ENCODE measurements at regions not wholly inside any gene's neighbourhood (a gene's known extent, or its start where the extent isn't known, plus 50 kb on each side); places are given as distances from the start of the nearest gene placed in this dataset.

DNA sequence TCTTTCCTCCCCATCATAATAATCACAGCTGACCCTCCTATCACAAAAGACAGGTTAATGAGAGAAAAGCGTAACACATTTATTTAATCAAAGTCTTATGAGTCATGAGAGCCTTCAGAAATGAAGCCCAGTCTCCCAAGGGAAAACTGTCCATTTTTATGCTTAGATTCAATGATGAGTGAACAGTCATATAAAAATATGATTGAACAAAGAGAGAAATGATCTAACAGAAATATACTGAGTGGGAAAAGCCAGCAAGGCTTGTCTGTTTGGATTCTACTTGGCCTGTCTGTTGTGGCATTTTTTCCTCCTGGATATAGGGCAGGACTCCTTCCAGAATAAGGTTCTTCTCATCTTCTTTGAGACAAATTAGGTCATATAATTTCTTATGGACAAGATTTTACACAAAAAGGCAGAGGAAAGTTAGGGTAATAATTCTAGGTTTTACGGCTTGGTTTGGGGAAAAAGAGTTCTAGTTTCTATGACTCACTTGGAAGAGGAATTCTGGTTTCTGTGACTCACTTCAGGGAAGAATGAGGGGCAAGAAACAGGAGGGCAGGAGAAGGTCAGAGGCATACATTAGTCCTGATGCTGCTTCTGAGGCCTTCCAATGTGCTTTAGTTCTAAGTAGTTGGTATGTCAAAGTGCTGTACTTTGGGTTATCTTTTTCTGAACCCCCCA is 534.2 kb downstream of the ZIC1 start:
- no peak for TF ChIP-seq CTCF (IDR thresholded peaks at IDR 0.05; ENCODE audit: insufficient read depth, low read length)
- no peak overlapping the region for H3K4me3 ChIP-seq (ENCODE audit: low read depth, low read length)
- peak; percentile 90 for DNase-seq (ENCODE audit: low read depth)

GRCh38 chr3:147945968-147946519 is 536.9 kb downstream of the ZIC1 start:
- peak overlapping the region; percentile 47 for H3K4me3 ChIP-seq (ENCODE audit: low read depth, low read length)
- peak; percentile 94 for DNase-seq (ENCODE audit: low read depth)
- peak; percentile 93 for TF ChIP-seq CTCF (IDR thresholded peaks at IDR 0.05; ENCODE audit: insufficient read depth, low read length)

- no peak for TF ChIP-seq CTCF (IDR thresholded peaks at IDR 0.05; ENCODE audit: insufficient read depth, low read length)
- no peak for DNase-seq (ENCODE audit: low read depth)
Measured at GRCh38 chr3:147956615-147957014, 547.5 kb downstream of the ZIC1 start.

DNA sequence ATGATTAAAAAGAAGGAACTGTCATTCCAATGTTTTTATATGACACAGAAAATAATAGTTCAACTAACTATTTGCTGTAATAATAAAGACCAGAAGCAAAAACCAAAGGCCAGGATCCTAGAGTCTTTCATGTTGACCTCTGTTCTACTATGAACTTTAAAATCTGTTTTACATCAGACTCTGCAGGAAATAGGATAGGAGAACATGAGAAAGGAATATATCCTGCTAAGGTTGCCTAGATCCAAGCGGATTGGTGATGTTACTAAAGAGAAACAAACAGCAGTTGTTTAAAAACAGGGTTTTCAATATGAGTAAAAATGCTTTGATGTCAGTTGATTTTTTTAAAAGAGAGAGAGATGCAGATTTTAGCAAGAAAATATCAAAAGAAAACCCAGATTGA is 549.6 kb downstream of the ZIC1 start:
- no peak overlapping the region for H3K4me3 ChIP-seq (ENCODE audit: low read depth, low read length)
- no peak for DNase-seq (ENCODE audit: low read depth)
- no peak for TF ChIP-seq CTCF (IDR thresholded peaks at IDR 0.05; ENCODE audit: insufficient read depth, low read length)

More at GRCh38 chr3:147956615-147957014, 547.5 kb downstream of the ZIC1 start:
- H3K4me3 ChIP-seq (ENCODE audit: low read depth, low read length), result no peak overlapping the region

DNA sequence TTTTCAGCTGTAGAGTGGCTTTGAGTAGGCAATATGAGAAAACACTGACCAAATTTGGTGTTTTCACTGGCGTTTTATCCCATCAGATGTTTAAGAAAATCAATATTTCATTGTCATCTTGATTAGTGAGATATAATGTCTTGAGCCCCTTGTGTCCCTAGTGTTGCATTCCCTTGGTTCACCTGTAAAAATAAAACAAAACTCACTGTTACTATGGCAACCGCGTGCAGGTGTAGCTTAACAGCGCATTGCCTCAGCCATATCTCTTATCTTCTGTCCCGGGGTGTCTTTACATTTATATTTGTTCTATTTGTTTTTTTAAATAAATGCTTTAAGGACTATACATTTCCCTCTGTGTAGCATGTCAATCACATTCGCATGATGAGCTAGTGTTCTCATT is 551.6 kb downstream of the ZIC1 start:
- no peak for DNase-seq (ENCODE audit: low read depth)
- no peak overlapping the region for H3K4me3 ChIP-seq (ENCODE audit: low read depth, low read length)
- TF ChIP-seq CTCF (IDR thresholded peaks at IDR 0.05; ENCODE audit: insufficient read depth, low read length), result no peak

DNA sequence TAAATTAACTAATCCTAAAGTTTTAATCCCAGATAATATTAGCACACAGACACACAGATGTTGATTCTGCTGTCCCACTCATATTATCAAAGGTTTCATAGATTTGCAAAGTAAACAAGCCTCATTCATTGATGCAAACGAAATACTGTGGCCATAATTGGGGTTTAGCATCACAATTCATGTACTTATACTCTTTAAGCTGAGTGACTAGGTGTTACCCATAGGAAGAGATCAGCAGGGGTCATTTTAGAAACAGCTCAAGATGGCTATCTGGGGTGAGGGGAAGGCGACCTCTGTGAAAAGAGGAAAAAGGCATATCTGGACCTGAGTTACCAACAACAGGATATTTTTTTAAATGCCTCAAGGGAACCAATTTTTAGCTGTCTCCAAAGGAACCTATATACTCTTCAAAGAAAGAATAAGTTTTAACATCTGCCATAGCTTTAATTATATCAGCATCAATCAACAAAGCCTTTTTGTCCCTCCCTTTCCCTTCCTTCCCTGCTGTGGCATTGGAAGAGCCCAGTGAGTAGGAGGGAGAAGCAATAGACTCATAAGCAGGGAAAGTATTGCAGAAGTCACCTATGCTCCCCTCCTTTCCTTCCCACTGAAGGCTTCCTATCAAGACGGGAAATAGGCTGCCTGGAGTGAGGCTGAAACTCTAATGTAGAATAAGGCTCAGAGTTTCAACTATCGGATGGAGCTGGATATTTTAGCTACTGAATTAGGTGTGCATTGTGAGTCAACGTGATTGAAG is 553.4 kb downstream of the ZIC1 start:
- no peak for TF ChIP-seq CTCF (IDR thresholded peaks at IDR 0.05; ENCODE audit: insufficient read depth, low read length)
- no peak overlapping the region for H3K4me3 ChIP-seq (ENCODE audit: low read depth, low read length)
- no peak for DNase-seq (ENCODE audit: low read depth)

Data from fibroblast of the aortic adventitia (primary cell).